ENCODE measurements at regions not wholly inside any gene's neighbourhood (a gene's known extent, or its start where the extent isn't known, plus 50 kb on each side); places are given as distances from the start of the nearest gene placed in this dataset.
A peak's percentile ranks its signal among the peaks of the same experiment; 100 is the strongest.

GRCh38 chr16:79715061-79715460, 114.5 kb upstream of the MAF start:
- DNase-seq (ENCODE audit: low read depth) = no peak

GRCh38 chr16:79714440-79714839, 113.9 kb upstream of the MAF start:
- no peak for DNase-seq (ENCODE audit: low read depth)

- no peak for DNase-seq (ENCODE audit: low read depth)
Measured at GRCh38 chr16:79713609-79714309, 113.2 kb upstream of the MAF start.

GRCh38 chr16:79712276-79712675, 111.7 kb upstream of the MAF start:
- no peak for DNase-seq (ENCODE audit: low read depth)

DNA sequence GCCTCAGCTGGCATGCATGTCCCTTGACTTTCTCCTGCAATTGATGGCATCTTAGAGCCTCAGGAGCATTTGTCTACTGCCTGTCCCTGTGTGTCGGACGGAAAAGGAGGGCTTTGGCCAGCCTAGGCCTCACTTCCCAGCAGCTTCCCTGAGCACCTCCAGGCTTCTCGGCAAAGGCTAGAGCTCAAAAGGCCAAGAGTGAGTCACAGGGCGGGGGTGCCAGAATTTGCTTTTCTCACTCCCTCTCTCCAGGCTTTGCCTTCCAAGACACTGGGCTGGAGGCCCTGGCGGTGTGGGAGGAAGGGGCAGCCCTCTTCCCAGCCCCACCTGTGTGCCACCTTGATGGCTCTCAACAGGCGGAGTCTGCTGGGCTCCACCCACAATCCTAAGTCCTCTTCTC, 107.3 kb upstream of the MAF start:
- DNase-seq (ENCODE audit: low read depth) = no peak

- no peak for DNase-seq (ENCODE audit: low read depth)
Measured at GRCh38 chr16:79703066-79703465, 102.5 kb upstream of the MAF start.

- peak; percentile 60 for DNase-seq (ENCODE audit: low read depth)
Measured at GRCh38 chr16:79698341-79698753, 97.8 kb upstream of the MAF start.

DNA sequence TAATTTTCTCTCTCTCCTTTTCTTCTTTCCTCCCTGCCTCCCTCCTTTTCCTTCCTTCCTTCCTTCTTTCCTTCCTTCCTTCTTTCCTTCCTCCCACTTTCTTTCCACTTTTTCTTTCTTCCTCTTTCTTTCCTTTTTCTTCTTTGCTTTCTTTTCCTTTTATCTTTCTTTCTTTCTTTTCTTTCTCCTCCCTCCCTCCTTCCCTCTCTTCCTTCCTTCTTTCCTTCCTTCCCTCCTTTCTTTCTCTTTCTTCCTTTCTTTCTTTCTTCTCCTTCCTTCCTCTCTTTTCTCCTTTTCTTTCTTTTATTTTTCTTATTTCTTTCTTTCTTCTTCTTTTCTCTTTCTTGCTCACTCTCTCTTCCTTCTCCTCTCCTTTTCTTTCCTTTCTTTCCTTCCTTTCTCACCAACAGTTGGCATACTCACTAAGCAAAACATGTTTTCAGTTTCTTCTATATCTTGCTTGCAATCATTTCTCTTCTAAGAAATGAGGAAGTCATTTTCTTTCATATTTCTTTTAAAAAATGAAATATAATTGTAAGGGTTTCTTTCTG, 97.1 kb upstream of the MAF start:
- no peak for DNase-seq (ENCODE audit: low read depth)

DNA sequence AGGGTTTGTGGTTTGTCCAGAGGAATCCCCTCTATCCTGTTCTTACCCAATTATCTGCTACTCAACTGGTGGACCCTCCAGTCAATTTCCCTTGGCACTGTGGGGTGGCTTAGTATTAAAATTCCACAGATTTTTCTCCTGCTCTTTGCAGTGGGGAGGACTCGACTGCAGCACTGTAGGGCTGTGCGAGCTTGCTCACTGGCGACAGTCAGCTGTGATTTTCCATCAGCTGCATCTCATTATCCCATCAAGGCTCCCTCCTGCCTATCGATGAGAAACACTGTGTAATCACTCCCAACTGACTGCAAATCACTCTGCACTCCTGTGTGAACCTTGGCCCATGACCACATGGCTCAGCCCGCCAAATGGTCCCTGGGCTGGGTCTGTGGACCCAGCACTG, 90.5 kb upstream of the MAF start:
- peak; percentile 58 for DNase-seq (ENCODE audit: low read depth)

DNA sequence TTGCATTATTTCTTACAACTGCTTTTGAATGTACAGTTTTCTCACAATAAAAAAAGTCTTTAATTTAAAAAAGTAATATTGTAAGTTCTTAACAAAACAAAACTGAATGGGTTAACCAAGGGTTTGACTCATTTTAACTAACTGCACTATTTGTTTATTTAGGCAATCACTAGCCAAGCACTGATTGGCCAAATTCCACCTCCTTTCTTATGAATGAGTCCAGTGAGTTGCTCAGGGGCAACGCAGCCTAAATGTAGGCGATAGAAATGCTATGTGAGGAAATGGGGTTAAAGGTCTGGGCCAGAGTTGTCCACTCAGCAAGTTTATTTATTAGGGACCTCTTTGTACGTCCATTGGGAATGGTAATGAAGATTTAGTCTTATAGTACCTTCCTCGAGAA, 89.6 kb upstream of the MAF start:
- no peak for DNase-seq (ENCODE audit: low read depth)

- no peak for DNase-seq (ENCODE audit: low read depth)
Measured at GRCh38 chr16:79687249-79688130, 87.0 kb upstream of the MAF start.

GRCh38 chr16:79685871-79686270, 85.3 kb upstream of the MAF start:
- no peak for DNase-seq (ENCODE audit: low read depth)

GRCh38 chr16:79679334-79679733, 78.8 kb upstream of the MAF start:
- no peak for DNase-seq (ENCODE audit: low read depth)

- no peak for DNase-seq (ENCODE audit: low read depth)
Measured at GRCh38 chr16:79677799-79678530, 77.4 kb upstream of the MAF start.

DNA sequence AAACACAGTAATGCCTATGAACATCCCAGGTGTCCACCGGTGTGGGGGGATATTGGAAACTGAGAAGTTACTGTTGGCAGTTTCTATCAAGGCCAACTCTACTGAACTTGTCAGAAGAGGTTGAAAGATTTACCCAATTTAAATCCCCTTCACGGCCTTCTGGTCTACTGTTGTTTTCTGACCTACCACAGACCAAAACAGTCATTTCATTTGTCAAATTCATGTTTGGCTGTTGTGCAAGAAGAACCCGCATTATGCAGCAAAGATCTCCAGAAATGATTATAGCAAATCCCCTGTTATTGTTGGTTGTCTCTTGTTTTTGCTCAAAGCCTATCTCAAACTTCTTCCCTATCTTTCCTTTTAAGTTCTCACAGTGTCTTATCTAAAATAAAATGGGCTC, 73.1 kb upstream of the MAF start:
- DNase-seq (ENCODE audit: low read depth) = no peak

DNA sequence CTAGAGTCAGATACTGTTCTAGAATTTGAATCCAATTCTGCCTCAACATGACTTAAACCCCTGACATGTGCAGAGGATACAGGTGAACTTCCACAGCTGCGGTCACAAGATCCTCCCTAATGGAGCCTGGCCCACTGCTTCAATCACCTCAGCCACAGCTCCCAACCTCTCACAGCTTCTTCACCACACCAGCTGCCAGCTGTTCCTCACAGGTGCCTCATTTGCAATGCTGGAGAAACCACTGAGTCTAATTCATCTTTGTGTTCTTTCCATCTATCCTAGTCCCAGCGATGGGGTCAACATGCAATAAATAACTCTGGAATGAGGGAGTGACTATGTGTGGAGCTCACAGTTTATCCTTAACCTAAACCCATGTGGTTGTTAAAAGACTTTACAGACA, 72.0 kb upstream of the MAF start:
- no peak for DNase-seq (ENCODE audit: low read depth)

DNA sequence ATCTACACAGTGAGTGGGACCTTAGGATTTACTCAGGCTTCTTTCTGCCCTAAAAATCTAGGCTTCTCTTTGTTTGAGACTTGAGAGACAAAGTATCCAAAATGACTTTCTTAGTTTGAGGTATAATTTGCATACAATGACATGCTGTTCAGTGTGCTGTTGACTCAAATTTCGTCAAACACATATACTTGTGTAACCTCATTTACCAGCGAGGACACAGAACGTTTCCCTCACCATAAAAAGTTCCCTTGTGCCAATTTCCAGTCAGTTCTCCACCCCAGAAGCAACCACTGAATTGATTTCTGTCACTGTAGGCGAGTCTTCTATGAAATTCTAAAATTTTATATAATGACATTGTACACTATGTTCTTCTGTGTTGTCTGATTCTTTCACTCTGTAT, 68.0 kb upstream of the MAF start:
- no peak for DNase-seq (ENCODE audit: low read depth)

GRCh38 chr16:79665970-79666369, 65.4 kb upstream of the MAF start:
- no peak for DNase-seq (ENCODE audit: low read depth)

DNA sequence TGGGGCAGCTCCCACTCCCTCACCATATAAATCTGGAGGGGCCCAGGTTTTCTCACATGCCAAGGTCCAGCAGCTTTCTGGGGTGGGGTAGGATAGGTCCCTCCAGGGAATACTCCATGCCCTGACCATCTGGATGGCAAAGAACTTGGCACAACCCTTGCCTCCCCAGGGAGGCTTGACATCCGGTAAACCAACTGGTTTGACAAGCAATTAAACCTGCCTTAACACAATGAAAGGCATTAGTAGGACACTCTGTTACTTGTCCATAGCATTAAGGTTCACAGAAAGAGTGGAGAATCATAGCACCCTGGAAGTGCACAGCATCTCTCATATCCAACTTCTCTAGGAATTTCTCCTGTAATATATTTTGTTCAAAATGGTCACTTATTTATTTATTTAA, 63.9 kb upstream of the MAF start:
- no peak for DNase-seq (ENCODE audit: low read depth)

- DNase-seq (ENCODE audit: low read depth) = no peak
Measured at GRCh38 chr16:79662669-79663313, 62.3 kb upstream of the MAF start.

- no peak for DNase-seq (ENCODE audit: low read depth)
Measured at GRCh38 chr16:79662122-79662521, 61.6 kb upstream of the MAF start.

GRCh38 chr16:79661578-79661977, 61.0 kb upstream of the MAF start:
- DNase-seq (ENCODE audit: low read depth) = no peak

All from forelimb muscle (tissue), 1 donor.